HG02938 (cell line): ENCODE measurements at regions not wholly inside any gene's neighbourhood (a gene's known extent, or its start where the extent isn't known, plus 50 kb on each side); places are given as distances from the start of the nearest gene placed in this dataset.

ENCODE experiments used
- ATAC-seq: cut with Tn5 transposase; IDR thresholded peaks from one replicate; pipeline ENCODE4 v1.9.1; 2021; ENCODE audit warnings: mild to moderate bottlenecking, moderate library complexity; ENCODE audit not compliant: unreplicated experiment

DNA sequence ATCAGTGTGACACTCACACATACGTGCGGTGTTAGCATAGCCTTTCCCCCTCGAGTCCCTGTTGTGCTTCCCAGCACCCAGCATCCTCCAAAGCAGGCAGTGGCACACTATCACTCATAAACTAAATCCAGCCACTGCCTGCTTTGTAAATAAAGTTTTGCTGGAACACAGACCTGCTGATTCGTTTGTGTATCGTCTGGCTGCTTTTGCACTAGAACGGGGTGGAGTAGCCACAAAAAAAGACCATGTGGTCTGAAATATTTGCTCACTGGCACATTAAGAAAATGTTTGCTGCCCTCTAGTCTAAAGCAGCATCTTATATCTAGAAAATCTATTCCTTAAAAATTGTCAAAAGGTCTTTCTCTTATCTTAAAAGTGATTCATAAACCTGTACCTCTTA lies 341.2 kb upstream of the ZFHX3 start:
- ATAC-seq, result no peak

DNA sequence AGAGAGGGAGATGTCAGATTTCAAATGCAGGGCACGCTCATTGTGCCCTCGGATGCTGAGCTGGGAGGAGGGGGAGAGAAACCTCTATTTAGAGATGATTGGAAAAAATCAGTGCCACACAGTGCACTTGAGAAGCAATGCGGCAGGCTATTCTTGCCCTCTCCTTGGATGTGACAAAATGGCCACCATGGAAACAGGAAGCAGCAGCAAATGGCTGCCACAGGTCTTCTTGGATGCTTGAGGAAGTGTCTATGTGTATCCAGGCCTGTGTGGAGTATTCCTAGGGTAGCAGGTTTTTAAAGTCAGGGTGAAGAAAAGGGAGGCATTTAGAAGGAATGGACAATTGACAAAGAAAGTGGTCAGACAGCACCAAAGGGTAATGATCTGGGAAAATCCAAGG lies 340.1 kb upstream of the ZFHX3 start:
- no peak for ATAC-seq

- no peak for ATAC-seq
Measured at GRCh38 chr16:73385696-73386095, 337.8 kb upstream of the ZFHX3 start.

GRCh38 chr16:73384506-73385089 lies 336.7 kb upstream of the ZFHX3 start:
- no peak for ATAC-seq

- ATAC-seq, result no peak
Measured at GRCh38 chr16:73383988-73384365, 336.0 kb upstream of the ZFHX3 start.

- ATAC-seq, result no peak
Measured at GRCh38 chr16:73383195-73383987, 335.5 kb upstream of the ZFHX3 start.

DNA sequence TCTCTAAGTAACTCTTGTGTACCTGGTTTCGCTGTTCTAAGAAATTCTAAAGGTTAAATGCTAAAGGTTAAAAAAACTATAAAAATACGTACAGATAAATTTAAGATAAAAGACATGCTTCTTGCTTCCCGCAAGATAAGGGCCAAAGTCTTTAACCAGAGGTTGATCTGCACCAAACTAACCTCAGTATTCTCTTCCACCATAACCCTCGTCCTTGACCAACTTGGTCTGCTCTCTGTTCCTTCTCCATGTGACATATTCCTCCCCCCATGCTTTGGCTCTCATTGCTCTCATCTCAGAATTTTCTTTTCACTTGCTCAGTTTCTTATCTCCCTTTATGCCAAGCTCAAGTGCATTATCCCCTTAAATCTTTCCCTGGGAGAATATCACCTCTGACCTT lies 330.5 kb upstream of the ZFHX3 start:
- no peak for ATAC-seq

DNA sequence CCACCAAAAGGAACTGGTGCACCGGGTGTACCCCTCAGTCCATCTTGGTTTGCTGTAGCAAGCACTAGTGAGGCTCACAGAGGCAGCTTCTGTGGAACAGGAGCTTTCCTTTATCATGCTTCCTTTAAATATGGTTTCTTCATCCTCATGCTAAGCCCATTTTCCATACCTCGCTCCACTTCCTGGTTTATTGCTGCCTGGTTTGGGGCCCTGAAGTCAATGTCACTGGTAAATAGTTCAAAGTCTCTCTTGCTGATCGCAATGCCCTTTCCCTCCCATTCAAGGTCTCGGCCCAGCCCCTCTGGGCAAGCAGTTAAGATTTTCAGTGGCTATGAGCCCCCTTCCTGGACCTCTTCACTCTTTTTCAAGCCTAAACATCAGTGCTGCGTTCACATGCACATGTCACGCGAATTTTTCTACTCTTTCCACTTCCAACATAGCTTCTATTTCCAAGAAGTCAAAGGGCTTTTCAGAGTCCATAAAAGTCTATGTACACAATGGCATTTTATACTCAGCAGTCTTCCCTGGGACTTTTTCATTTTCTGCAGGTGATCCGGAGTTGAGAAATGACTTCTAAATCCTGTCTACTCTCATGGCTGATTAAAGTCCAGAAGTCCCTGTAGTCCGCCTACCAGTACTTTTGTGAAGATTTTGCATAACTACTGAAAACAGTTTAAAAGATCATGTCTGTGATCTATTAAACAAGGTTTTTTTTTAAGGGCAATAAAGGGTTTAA lies 323.8 kb upstream of the ZFHX3 start:
- ATAC-seq, result no peak

DNA sequence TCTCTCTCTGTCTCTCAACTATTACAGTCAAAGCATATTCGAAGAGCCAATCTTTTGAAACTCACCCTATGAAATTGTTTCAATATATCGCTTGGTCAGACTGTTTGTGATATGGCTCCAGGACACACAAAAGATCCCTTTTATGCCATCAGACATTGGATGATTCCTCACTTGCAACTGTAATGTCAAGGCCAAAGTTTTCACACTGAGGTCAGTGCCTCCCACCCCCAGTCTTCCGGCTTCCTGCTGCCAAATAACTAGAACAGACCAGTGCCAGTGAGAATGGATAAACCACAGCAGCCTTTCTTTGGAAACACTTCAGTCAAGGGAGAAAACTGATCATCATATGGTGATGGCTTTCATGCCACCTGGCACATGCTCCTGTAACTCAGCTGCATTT lies 321.9 kb upstream of the ZFHX3 start:
- ATAC-seq, result no peak

GRCh38 chr16:73368715-73369114 lies 320.8 kb upstream of the ZFHX3 start:
- no peak for ATAC-seq

DNA sequence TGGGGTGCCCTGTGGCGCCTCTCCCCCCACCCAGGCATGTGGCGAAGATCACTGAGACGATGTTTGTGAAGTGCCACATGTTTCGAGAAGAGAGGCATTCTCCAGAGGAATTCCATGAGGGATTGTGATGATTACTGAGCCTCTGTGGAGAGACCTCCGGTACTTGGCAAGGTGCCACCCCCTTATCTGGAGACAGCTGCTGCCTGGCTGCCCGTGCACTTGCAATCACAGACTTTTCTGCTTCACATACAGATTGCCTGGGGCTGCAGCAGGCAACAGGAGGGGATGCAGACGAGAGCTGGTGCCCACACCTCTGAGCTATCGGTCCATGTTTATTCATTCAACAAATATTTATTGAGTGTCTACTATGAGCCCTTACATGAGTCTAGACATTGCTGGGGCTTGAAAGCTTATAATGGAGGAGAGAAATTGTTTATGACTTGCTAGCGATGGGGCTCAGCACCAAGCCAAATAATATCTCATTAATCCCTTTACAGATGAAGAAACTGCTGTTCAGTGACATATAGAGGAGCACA lies 317.2 kb upstream of the ZFHX3 start:
- ATAC-seq, result no peak

DNA sequence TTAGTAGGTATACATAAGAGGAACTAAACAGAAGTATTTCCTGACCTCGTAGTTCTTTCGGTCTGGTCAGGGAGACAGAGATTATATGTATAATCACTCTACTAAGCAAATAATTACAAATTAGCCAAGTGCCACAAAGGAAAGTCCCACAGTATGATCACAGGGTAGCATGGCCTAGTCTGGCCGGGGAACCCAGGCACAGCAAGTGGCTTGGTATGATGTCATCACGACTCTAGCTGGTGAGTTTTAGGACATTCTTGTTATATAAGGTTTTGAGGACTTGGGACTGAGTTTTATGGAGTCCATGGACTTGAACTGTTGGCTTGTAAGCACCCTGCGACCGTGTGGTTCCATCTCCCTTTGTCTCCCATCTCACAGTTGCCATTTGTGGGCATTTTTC lies 316.5 kb upstream of the ZFHX3 start:
- no peak for ATAC-seq

DNA sequence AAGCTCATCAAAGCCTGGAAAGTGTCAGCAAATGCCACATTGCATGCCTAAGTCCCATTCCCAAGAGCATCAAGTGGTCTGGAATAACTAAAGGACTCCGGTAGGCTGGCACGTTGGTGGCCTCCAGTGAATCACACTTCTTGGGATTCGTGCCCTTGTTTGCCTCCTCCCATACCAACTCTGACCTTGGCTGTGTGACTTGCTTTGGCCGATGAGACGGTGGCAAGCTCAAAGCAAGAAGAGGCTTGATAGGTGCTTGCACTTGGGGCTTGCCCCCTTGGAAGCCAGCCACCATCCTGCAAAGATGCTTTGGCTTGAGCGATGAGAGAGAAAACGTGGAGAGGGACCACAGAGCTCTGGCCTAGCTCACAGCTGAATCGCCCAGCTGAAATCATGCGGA lies 313.1 kb upstream of the ZFHX3 start:
- no peak for ATAC-seq

- ATAC-seq, result no peak
Measured at GRCh38 chr16:73356401-73357079, 308.6 kb upstream of the ZFHX3 start.

DNA sequence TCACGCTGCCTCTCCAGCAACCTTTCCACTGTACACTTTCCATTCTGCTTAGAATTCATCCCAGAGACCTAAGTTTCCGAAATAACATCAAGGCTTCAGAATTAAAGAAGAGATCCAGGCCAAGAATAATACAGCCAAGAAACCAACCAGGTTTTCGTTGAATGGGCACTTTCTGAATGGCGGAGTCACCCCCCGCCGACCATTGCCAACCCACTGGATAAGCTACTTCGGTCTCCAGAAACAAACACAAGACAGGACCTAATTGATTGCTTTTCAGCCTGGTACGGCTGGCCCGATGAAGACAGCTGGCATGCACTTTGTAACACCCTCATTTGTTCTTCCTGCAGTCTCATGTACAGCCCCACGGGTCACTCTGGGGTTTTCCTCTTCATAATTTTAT lies 308.1 kb upstream of the ZFHX3 start:
- no peak for ATAC-seq

DNA sequence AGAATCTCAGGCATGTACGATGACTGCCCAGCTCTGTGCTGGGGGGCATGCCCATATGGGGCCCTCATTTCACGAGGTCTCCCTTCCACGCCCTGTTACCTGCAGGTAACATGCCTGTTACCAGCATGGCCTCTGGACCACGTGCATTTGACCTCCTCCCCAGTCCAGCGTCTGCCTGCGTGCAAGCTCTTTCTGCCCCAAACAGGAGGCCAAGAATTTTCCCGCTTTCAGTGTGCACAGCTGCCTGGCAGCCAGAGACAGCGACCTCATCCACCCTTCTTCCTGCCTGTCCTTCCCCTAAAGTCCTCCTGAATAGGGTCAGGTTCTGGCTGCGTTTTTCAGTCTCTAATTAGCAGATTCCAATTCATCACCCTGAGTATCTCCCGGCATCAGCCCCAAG lies 306.5 kb upstream of the ZFHX3 start:
- no peak for ATAC-seq

DNA sequence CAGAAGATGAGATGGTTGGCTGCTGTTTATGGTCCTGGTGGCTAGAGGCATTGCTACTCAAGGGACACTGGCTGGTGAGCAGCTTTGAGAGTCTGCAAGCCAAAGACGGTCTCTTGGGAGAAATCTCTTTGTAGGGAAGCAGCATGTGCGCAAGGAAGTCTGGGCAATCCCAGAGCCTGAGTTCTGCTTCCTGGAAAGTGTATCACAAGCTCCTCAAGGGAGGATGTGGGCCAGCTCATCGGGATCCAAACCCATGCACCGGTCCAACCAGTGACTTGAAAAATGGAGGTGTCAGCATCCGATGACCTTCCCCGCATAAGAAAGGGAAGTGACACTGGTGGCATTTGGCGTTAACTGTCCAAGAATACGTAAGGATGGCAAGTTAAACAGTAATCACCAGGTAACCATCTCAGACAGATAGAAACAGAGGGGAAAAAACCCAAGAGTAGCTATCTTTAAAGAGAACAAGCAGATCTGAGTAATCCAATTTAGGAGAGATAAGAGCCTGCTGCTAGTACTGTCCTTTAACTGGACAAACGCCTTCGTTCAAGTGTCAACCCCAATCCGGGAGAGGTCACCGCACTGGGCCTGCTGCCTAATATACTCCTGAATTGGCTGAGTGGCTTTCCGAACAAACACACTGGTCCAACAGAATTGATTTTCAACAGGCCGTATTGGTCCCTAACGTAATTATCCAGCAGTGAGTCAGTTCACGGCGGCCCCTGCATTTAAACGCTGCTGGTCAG lies 303.0 kb upstream of the ZFHX3 start:
- ATAC-seq, result no peak

GRCh38 chr16:73347500-73348375 lies 299.8 kb upstream of the ZFHX3 start:
- no peak for ATAC-seq

DNA sequence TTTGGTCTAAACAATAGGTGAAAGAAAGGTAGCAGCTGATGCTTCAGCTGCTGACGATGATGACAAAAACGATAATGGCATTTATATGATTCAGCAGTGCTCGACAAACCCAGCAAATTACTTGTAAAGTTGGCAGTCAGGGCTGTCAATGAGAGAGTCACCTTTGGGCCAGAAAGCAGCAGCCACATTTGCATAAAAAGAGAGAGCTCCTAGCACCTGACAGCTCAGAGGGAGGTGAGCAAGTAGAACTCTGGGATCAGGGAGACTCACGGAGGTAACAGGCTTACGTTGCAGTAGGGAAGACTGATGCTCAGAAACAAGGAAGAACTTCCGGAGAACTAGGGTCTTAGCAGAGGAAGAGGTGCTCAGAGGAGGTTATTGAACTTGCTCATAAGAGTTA lies 291.9 kb upstream of the ZFHX3 start:
- no peak for ATAC-seq
